Naive B cell (primary cell): ENCODE measurements at regions not wholly inside any gene's neighbourhood (a gene's known extent, or its start where the extent isn't known, plus 50 kb on each side); places are given as distances from the start of the nearest gene placed in this dataset.
"Not testable (repeated sequence)": the region's sequence is repeated elsewhere in the genome, so short reads cannot be mapped to it uniquely, and the experiment has no call there.

Source experiments
- ATAC-seq, 2 donors: fragments of 150-1000 bp; cut with Tn5 transposase; 2 replicates each; pipeline ENCODE4 v1.10.0; 2021; ENCODE audit warnings: low read depth in 2 of 2, mild to moderate bottlenecking in 2 of 2, moderate library complexity in 2 of 2
- DNase-seq: peaks from one replicate; pipeline ENCODE4 v3.0.0; 2022
- H3K27ac Mint-ChIP-seq, 6 donors: one replicate each; pipeline ENCODE4 v1.8.0; 2020 to 2022; ENCODE audit warnings: mild to moderate bottlenecking in 6 of 6, mixed read lengths in 6 of 6, moderate library complexity in 5 of 6, inconsistent platforms in 2 of 6
- H3K27me3 Mint-ChIP-seq, 3 donors: one replicate each; pipeline ENCODE4 v1.8.0; 2021 to 2022; ENCODE audit warnings: mixed read lengths in 3 of 3, mild to moderate bottlenecking in 1 of 3
- H3K36me3 Mint-ChIP-seq, 2 donors: one replicate each; pipeline ENCODE4 v1.8.0; 2020 to 2022; ENCODE audit warnings: mixed read lengths in 2 of 2, inconsistent platforms in 1 of 2, mild to moderate bottlenecking in 1 of 2
- H3K4me1 Mint-ChIP-seq, 3 donors: one replicate each; pipeline ENCODE4 v1.8.0; 2020 to 2022; ENCODE audit warnings: mixed read lengths in 3 of 3, inconsistent platforms in 1 of 3, mild to moderate bottlenecking in 1 of 3, moderate library complexity in 1 of 3
- H3K4me3 Mint-ChIP-seq, 8 donors: one replicate each; pipeline ENCODE4 v1.8.0; 2020 to 2022; ENCODE audit warnings: mild to moderate bottlenecking in 8 of 8, mixed read lengths in 8 of 8, moderate library complexity in 8 of 8, inconsistent platforms in 2 of 8
- H3K9me3 Mint-ChIP-seq, 7 donors: one replicate each; pipeline ENCODE4 v1.8.0; 2020 to 2022; ENCODE audit warnings: mixed read lengths in 7 of 7, mild to moderate bottlenecking in 5 of 7, inconsistent platforms in 2 of 7, moderate library complexity in 1 of 7

DNA sequence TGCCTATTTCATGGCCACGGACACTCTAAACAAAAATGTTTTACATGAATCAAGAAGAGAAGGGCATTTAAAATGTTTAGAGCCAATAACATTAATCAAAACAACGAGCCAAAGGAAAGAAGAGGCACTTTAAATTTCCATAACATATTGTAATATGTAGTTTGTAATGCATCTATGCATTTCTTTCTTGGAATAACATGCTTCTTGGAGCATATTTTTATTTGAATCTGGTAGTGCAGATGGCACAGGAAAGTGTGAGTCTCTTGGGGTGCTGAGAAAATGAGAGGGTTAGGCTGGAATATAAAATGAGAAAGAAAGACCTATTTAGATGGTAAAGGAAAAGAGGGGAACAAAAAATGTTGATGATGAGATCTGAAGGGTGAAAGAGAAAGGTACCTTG is 305.4 kb downstream of the BTBD3 start:
- H3K4me1 Mint-ChIP-seq = no peaks in the 10 kb centered on the region
- no peaks in the 10 kb centered on the region for H3K36me3 Mint-ChIP-seq
- no peaks in the 10 kb centered on the region for H3K27me3 Mint-ChIP-seq
- DNase-seq = no peak
- no peaks in the 10 kb centered on the region for H3K9me3 Mint-ChIP-seq
- H3K27ac Mint-ChIP-seq = no peak overlapping the region
- ATAC-seq = no peak
- H3K4me3 Mint-ChIP-seq = no peak overlapping the region

GRCh38 chr20:12225898-12226297 is 308.2 kb downstream of the BTBD3 start:
- no peak overlapping the region for H3K4me3 Mint-ChIP-seq
- H3K27me3 Mint-ChIP-seq = no peaks in the 10 kb centered on the region
- no peak overlapping the region for H3K27ac Mint-ChIP-seq
- no peak for ATAC-seq
- no peak for DNase-seq
- no peaks in the 10 kb centered on the region for H3K4me1 Mint-ChIP-seq
- H3K9me3 Mint-ChIP-seq = no peaks in the 10 kb centered on the region
- H3K36me3 Mint-ChIP-seq = no peaks in the 10 kb centered on the region

- H3K27ac Mint-ChIP-seq = no peak overlapping the region
- H3K4me1 Mint-ChIP-seq = no peaks in the 10 kb centered on the region
- H3K4me3 Mint-ChIP-seq = no peak overlapping the region
- H3K9me3 Mint-ChIP-seq = no peaks in the 10 kb centered on the region
- DNase-seq = no peak
- H3K36me3 Mint-ChIP-seq = no peaks in the 10 kb centered on the region
- no peak for ATAC-seq
- no peaks in the 10 kb centered on the region for H3K27me3 Mint-ChIP-seq
Observed at GRCh38 chr20:12229891-12230290, 312.2 kb downstream of the BTBD3 start.

GRCh38 chr20:12237772-12238171 is 320.1 kb downstream of the BTBD3 start:
- no peaks in the 10 kb centered on the region for H3K4me1 Mint-ChIP-seq

GRCh38 chr20:12241065-12241464 is 323.4 kb downstream of the BTBD3 start:
- peaks cover 0 to 3% (median 0%) of the 10 kb centered on the region in 7 donors for H3K9me3 Mint-ChIP-seq
- DNase-seq (no peak), ATAC-seq (no peak)
- no peaks in the 10 kb centered on the region for H3K36me3 Mint-ChIP-seq
- H3K4me1 Mint-ChIP-seq = no peaks in the 10 kb centered on the region
- H3K27ac Mint-ChIP-seq = no peak overlapping the region
- H3K4me3 Mint-ChIP-seq = no peak overlapping the region
- no peaks in the 10 kb centered on the region for H3K27me3 Mint-ChIP-seq

More at GRCh38 chr20:12237772-12238171, 320.1 kb downstream of the BTBD3 start:
- DNase-seq (no peak), ATAC-seq (no peak)
- no peak overlapping the region for H3K27ac Mint-ChIP-seq
- H3K27me3 Mint-ChIP-seq = no peaks in the 10 kb centered on the region
- H3K9me3 Mint-ChIP-seq = no peaks in the 10 kb centered on the region
- no peaks in the 10 kb centered on the region for H3K36me3 Mint-ChIP-seq
- no peak overlapping the region for H3K4me3 Mint-ChIP-seq

DNA sequence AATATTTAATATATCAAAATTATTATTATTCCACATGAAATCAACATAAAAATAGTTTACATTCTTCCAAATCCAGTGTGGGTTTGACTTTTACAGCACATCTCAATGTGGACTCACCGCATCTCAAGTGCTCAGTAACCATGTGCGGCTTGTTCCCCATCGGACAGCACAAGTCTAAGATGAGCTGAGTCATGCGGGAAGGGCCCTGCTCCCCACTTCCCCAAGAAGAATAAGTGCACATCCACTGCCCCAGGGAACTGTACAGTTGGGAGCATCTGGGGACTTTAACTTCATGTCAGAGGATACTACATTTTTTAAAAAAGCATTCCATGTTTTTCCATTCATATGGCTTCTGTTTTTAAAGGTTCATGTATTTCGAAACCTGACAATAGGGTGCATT is 325.6 kb downstream of the BTBD3 start:
- H3K9me3 Mint-ChIP-seq = peaks cover 0 to 3% (median 2%) of the 10 kb centered on the region in 7 donors
- no peak overlapping the region for H3K27ac Mint-ChIP-seq
- peak overlapping the region in 1 of 8 donors; percentile 16 for H3K4me3 Mint-ChIP-seq
- DNase-seq = no peak
- H3K36me3 Mint-ChIP-seq = no peaks in the 10 kb centered on the region
- no peaks in the 10 kb centered on the region for H3K27me3 Mint-ChIP-seq
- no peak for ATAC-seq
- H3K4me1 Mint-ChIP-seq = no peaks in the 10 kb centered on the region

DNA sequence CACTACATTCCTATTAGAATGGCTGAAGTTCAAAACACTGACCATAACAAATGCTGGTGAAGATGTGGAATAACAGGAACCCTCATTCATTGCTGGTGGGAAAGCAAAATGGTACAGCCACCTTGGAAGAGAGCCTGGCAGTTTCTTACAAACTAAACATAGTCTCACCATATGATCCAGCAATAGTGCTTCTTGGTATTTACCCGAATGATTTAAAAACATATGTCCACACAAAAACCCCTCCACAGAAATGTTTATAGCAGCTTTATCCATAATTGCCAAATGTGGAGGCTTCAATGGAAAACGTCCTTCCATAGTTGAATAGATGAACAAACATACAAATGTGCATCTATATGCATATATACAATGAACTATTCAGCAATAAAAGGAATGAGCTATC is 330.8 kb downstream of the BTBD3 start:
- Mint-ChIP-seq H3K27ac (no peak overlapping the region), H3K27me3 (no peaks in the 10 kb centered on the region), H3K4me1 (no peaks in the 10 kb centered on the region), H3K4me3 (no peak overlapping the region), H3K36me3 (no peaks in the 10 kb centered on the region), H3K9me3 (peaks cover 0 to 16% (median 2%) of the 10 kb centered on the region in 7 donors)
- DNase-seq (no peak), ATAC-seq (no peak)

DNA sequence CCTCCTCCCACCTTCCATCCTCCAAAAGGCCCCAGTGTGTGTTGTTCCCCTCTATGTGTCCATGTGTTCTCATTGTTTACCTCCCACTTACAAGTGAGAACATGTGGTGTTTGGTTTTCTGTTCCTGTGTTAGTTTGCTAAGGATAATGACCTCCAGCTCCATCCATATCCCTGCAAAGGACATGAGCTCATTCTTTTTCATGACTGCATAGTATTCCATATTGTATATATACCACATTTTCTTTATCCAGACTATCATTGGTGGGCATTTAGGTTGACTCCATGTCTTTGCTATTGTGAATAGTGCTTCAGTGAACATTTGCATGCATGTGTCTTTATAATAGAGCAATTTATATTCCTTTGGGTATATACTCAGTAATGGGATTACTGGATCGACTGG is 333.0 kb downstream of the BTBD3 start:
- DNase-seq, H3K36me3 Mint-ChIP-seq, H3K4me1 Mint-ChIP-seq, H3K27ac Mint-ChIP-seq, H3K27me3 Mint-ChIP-seq, H3K4me3 Mint-ChIP-seq, ATAC-seq: not testable (repeated sequence)
- peaks cover 0 to 16% (median 0%) of the 10 kb centered on the region in 7 donors for H3K9me3 Mint-ChIP-seq

GRCh38 chr20:12252793-12253192 is 335.1 kb downstream of the BTBD3 start:
- Mint-ChIP-seq H3K27ac (no peak overlapping the region), H3K36me3 (no peaks in the 10 kb centered on the region), H3K4me3 (no peak overlapping the region), H3K9me3 (peaks cover 0 to 16% (median 0%) of the 10 kb centered on the region in 7 donors), H3K4me1 (no peaks in the 10 kb centered on the region), H3K27me3 (no peaks in the 10 kb centered on the region)
- no peak for DNase-seq
- no peak for ATAC-seq

DNA sequence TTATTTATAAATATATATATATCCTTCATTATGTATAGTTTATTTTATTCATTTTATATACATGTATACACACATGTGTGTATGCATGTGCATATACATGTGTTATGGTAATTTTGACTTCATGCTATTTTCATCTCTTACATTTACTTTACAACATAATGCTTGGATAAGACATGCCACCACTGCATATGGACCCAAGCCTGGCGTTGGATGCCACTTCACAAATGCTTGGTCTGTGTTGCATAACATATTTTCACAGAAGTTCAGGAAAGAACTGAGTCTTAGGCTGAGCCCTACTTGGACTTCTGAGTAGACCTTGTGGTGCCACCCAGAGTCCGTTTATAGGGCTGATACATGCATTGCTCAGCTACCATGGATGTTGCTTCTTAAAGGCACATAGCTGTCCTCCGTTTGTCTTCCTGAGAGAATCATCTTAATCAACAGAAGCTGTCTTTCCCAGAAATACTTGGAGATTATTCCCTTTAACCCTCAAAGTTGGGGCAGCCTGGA is 337.8 kb downstream of the BTBD3 start:
- Mint-ChIP-seq H3K27ac (no peak overlapping the region), H3K9me3 (peaks cover 0 to 12% (median 0%) of the 10 kb centered on the region in 7 donors), H3K36me3 (no peaks in the 10 kb centered on the region), H3K27me3 (no peaks in the 10 kb centered on the region), H3K4me3 (no peak overlapping the region), H3K4me1 (no peaks in the 10 kb centered on the region)
- no peak for DNase-seq
- no peak for ATAC-seq

- Mint-ChIP-seq H3K9me3 (no peaks in the 10 kb centered on the region), H3K36me3 (no peaks in the 10 kb centered on the region), H3K4me1 (no peaks in the 10 kb centered on the region), H3K4me3 (no peak overlapping the region), H3K27ac (no peak overlapping the region), H3K27me3 (no peaks in the 10 kb centered on the region)
- ATAC-seq (no peak), DNase-seq (no peak)
Observed at GRCh38 chr20:12256806-12257205, 339.1 kb downstream of the BTBD3 start.

DNA sequence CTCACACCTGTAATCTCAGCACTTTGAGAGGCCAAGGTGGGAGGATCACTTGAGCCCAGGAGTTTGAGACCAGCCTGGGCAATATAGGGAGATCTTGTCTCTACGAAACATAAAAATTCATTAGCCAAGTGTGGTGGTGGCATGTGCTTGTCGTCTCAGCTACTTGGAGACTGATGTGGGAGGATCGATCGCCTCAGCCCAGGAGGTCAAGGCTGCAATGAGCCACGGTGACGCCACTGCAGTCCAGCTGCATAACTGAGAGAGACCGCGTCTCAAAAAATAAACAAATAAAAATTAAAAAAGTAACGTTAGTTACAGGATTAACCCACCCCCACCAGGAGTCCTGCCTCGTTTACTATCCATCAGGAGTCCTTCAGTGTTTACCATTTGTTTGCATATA is 345.1 kb downstream of the BTBD3 start:
- Mint-ChIP-seq H3K9me3 (peaks cover 0 to 4% (median 0%) of the 10 kb centered on the region in 7 donors), H3K27ac (no peak overlapping the region), H3K4me1 (no peaks in the 10 kb centered on the region), H3K27me3 (peaks cover 0 to 3% (median 0%) of the 10 kb centered on the region in 3 donors), H3K36me3 (no peaks in the 10 kb centered on the region), H3K4me3 (no peak overlapping the region)
- DNase-seq = no peak
- ATAC-seq = no peak

GRCh38 chr20:12264711-12265110 is 347.0 kb downstream of the BTBD3 start:
- H3K4me3 Mint-ChIP-seq = no peak overlapping the region
- H3K9me3 Mint-ChIP-seq = peaks cover 0 to 4% (median 0%) of the 10 kb centered on the region in 7 donors
- no peaks in the 10 kb centered on the region for H3K36me3 Mint-ChIP-seq
- ATAC-seq (no peak), DNase-seq (no peak)
- no peaks in the 10 kb centered on the region for H3K4me1 Mint-ChIP-seq
- no peak overlapping the region for H3K27ac Mint-ChIP-seq
- H3K27me3 Mint-ChIP-seq = peaks cover 0 to 3% (median 0%) of the 10 kb centered on the region in 3 donors

GRCh38 chr20:12265662-12266061 is 348.0 kb downstream of the BTBD3 start:
- Mint-ChIP-seq H3K36me3 (no peaks in the 10 kb centered on the region), H3K4me3 (no peak overlapping the region), H3K27ac (no peak overlapping the region), H3K9me3 (peaks cover 0 to 4% (median 0%) of the 10 kb centered on the region in 7 donors), H3K27me3 (peaks cover 0 to 3% (median 0%) of the 10 kb centered on the region in 3 donors), H3K4me1 (no peaks in the 10 kb centered on the region)
- no peak for ATAC-seq
- DNase-seq = no peak

DNA sequence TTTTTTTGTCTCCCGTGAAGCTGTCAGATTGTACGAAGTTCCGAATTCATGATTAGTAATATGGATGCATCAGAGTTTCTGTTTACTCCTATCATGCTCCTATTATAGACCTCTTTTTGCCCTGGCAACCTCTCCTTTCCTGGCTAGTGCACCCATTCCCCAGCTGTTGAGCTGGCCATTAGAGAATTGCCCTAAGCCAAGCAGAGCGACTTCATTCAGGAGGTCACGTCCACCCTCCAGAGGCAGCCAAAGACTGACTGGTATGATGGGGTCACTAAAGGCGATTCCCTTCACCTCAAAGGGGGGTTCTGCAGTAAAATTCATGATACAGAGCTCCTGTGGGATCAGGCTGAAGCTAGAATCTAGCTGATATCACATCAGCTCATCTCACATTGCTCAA is 351.9 kb downstream of the BTBD3 start:
- Mint-ChIP-seq H3K4me3 (no peak overlapping the region), H3K4me1 (no peaks in the 10 kb centered on the region), H3K9me3 (peaks cover 0 to 13% (median 0%) of the 10 kb centered on the region in 7 donors), H3K36me3 (no peaks in the 10 kb centered on the region), H3K27ac (no peak overlapping the region), H3K27me3 (peaks cover 6 to 11% (median 8%) of the 10 kb centered on the region in 3 donors)
- no peak for ATAC-seq
- DNase-seq = no peak
